OCI-LY7 (cell line): ENCODE measurements at regions not wholly inside any gene's neighbourhood (a gene's known extent, or its start where the extent isn't known, plus 50 kb on each side); places are given as distances from the start of the nearest gene placed in this dataset.

Source experiments
- BruUV-seq: library from RNA; stranded (reverse); fragments of 400-500 nt; replicated peaks from 2 replicates; lab custom pipeline; 2021; lab: Mats Ljungman, UMichigan
- CTCF ChIA-PET: fragments of 300-600 bp; sonication (Branson Sonifier 250); formaldehyde crosslinking; loops from one replicate; lab custom pipeline; 2022; ENCODE audit warnings: antibody characterized with exemption; ENCODE audit not compliant: unreplicated experiment; lab: Charles Lee
- POLR2A ChIA-PET: fragments of 300-600 bp; sonication (Branson Sonifier 250); formaldehyde crosslinking; loops from one replicate; lab custom pipeline; 2022; ENCODE audit warnings: antibody characterized with exemption; lab: Charles Lee
- DNase-seq: peaks from one replicate; pipeline ENCODE4 v3.0.0-alpha.2; 2015; ENCODE audit warnings: low spot score
- H2AFZ ChIP-seq: fragments of 200-600 bp; sonication (generic), shearing (Covaris generic); 2 replicates; pipeline ENCODE4 v1.6.1; 2014; ENCODE audit warnings: mild to moderate bottlenecking, antibody characterized with exemption, low read length, moderate library complexity
- H3K27ac ChIP-seq: fragments of 200-600 bp; sonication (generic); 2 replicates; pipeline ENCODE4 v1.5.1; 2014; ENCODE audit warnings: mixed run types, low read depth, mild to moderate bottlenecking, moderate library complexity, low read length, inconsistent platforms; ENCODE audit not compliant: poor library complexity, severe bottlenecking
- H3K36me3 ChIP-seq: fragments of 200-600 bp; sonication (generic); 2 replicates; pipeline ENCODE4 v1.6.1; 2014; ENCODE audit warnings: mild to moderate bottlenecking, antibody characterized with exemption, low read length, moderate library complexity, mixed read lengths; ENCODE audit not compliant: insufficient read depth
- H3K4me1 ChIP-seq: fragments of 200-600 bp; sonication (generic); 2 replicates; pipeline ENCODE4 v1.5.1; 2014; ENCODE audit warnings: mild to moderate bottlenecking, low read length; ENCODE audit not compliant: insufficient read depth, poor library complexity, severe bottlenecking
- H3K4me2 ChIP-seq: fragments of 200-600 bp; sonication (generic); 2 replicates; pipeline ENCODE4 v1.6.1; 2014; ENCODE audit warnings: mild to moderate bottlenecking, low read length
- H3K4me3 ChIP-seq: fragments of 200-600 bp; sonication (generic); 2 replicates; pipeline ENCODE4 v1.5.1; 2014; ENCODE audit warnings: mild to moderate bottlenecking, low read depth, low read length; ENCODE audit not compliant: poor library complexity, severe bottlenecking
- H3K79me2 ChIP-seq: fragments of 200-600 bp; sonication (generic); 2 replicates; pipeline ENCODE4 v1.6.1; 2016; ENCODE audit warnings: low read depth, mild to moderate bottlenecking, low read length, moderate library complexity, mixed read lengths; ENCODE audit not compliant: insufficient read depth
- H3K9me2 ChIP-seq: fragments of 200-600 bp; sonication (generic); 2 replicates; pipeline ENCODE4 v1.6.1; 2016; ENCODE audit warnings: mild to moderate bottlenecking, low read length, mixed read lengths; ENCODE audit not compliant: insufficient read depth
- H3K9me3 ChIP-seq: fragments of 200-600 bp; sonication (generic); 2 replicates; pipeline ENCODE4 v1.6.1; 2014; ENCODE audit warnings: mild to moderate bottlenecking, mixed run types, low read length, mixed read lengths
- H4K20me1 ChIP-seq: fragments of 200-600 bp; sonication (generic); 2 replicates; pipeline ENCODE4 v1.6.1; 2014; ENCODE audit warnings: mild to moderate bottlenecking, antibody characterized with exemption, low read length, moderate library complexity, mixed read lengths; ENCODE audit not compliant: insufficient read depth
- EZH2phosphoT487 ChIP-seq: fragments of 200-600 bp; sonication (generic); IDR thresholded peaks from 2 replicates; pipeline ENCODE4 v1.6.1; 2018; ENCODE audit warnings: low read depth, borderline replicate concordance, mild to moderate bottlenecking, mixed run types, antibody characterized with exemption, low read length, moderate library complexity, mixed read lengths
- intact Hi-C: fragments of 100-400 bp; cut with micrococcal nuclease; formaldehyde crosslinking; loops from one replicate; pipeline ENCODE4 v1.10.0; 2022; ENCODE audit not compliant: unreplicated experiment
- TF ChIP-seq, protein P1 (sequence below): fragments of 200-600 bp; sonication (generic); conservative IDR thresholded peaks from 2 replicates; pipeline ENCODE4 v1.5.1; 2014; ENCODE audit warnings: mild to moderate bottlenecking, antibody characterized with exemption, low read length, moderate library complexity, mixed read lengths

GRCh38 chr20:12019715-12020114 lies 102.0 kb downstream of the BTBD3 start:
- no peaks in the 10 kb centered on the region for H4K20me1 ChIP-seq
- H3K9me3 ChIP-seq = no peaks in the 10 kb centered on the region
- no peak for DNase-seq
- BruUV-seq = no TSS peak
- H2AFZ ChIP-seq = no peak overlapping the region
- no peak overlapping the region for H3K27ac ChIP-seq
- H3K79me2 ChIP-seq = no peaks in the 10 kb centered on the region
- ChIA-PET POLR2A (interaction anchor here (0.5 kb wide), 1 partner anchor 8 kb away, joined by 3 read pairs; no protein-coding TSS in a partner anchor), CTCF (no interaction called here)
- no peaks in the 10 kb centered on the region for H3K36me3 ChIP-seq
- peaks cover 10% of the 10 kb centered on the region for H3K4me1 ChIP-seq
- H3K4me2 ChIP-seq = no peak overlapping the region
- no peak overlapping the region for H3K4me3 ChIP-seq
- TF ChIP-seq EZH2phosphoT487 = no peak
- TF ChIP-seq, protein P1, sequence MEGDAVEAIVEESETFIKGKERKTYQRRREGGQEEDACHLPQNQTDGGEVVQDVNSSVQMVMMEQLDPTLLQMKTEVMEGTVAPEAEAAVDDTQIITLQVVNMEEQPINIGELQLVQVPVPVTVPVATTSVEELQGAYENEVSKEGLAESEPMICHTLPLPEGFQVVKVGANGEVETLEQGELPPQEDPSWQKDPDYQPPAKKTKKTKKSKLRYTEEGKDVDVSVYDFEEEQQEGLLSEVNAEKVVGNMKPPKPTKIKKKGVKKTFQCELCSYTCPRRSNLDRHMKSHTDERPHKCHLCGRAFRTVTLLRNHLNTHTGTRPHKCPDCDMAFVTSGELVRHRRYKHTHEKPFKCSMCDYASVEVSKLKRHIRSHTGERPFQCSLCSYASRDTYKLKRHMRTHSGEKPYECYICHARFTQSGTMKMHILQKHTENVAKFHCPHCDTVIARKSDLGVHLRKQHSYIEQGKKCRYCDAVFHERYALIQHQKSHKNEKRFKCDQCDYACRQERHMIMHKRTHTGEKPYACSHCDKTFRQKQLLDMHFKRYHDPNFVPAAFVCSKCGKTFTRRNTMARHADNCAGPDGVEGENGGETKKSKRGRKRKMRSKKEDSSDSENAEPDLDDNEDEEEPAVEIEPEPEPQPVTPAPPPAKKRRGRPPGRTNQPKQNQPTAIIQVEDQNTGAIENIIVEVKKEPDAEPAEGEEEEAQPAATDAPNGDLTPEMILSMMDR = no peak
- intact Hi-C loops = no loop called here
- H3K9me2 ChIP-seq = no peaks in the 10 kb centered on the region

GRCh38 chr20:12020846-12021245 lies 103.2 kb downstream of the BTBD3 start:
- no peaks in the 10 kb centered on the region for H3K9me3 ChIP-seq
- no peak overlapping the region for H3K4me3 ChIP-seq
- H3K9me2 ChIP-seq = no peaks in the 10 kb centered on the region
- no peak for TF ChIP-seq EZH2phosphoT487
- TF ChIP-seq, protein P1 = no peak
- BruUV-seq = no TSS peak
- no peaks in the 10 kb centered on the region for H4K20me1 ChIP-seq
- intact Hi-C loops = no loop called here
- no peak overlapping the region for H3K27ac ChIP-seq
- DNase-seq = no peak
- ChIA-PET CTCF (no interaction called here), POLR2A (interaction anchor here (1.2 kb wide), 1 partner anchor 13 kb away, joined by 5 read pairs; no protein-coding TSS in a partner anchor)
- H3K4me1 ChIP-seq = peaks cover 10% of the 10 kb centered on the region
- H3K4me2 ChIP-seq = no peak overlapping the region
- H2AFZ ChIP-seq = no peak overlapping the region
- no peaks in the 10 kb centered on the region for H3K36me3 ChIP-seq
- H3K79me2 ChIP-seq = no peaks in the 10 kb centered on the region

DNA sequence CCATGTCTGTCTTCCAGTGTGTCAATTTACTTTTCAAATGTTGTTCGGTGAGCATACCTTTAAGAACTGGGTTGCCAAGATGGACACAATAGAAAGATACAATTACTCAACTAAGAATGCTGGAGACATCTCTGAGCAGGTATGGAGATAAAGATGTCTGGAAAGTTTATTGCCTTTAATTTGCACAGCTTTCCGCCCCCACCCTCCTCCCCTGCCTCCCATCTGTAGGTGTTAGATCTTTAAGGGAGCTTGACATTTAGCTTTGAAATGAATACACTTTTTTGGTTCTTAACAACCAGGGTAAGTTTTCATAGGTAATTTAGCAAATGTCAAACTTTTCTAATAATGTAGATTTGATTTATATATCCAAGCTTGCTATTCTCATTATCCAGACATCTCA lies 104.4 kb downstream of the BTBD3 start:
- BruUV-seq = no TSS peak
- no peak overlapping the region for H3K4me3 ChIP-seq
- POLR2A ChIA-PET = interaction anchor here (0.7 to 1.2 kb wide), 4 partner anchors 15 to 1642 kb away, joined by 3 to 5 read pairs (median 4); no protein-coding TSS in a partner anchor
- no peaks in the 10 kb centered on the region for H3K79me2 ChIP-seq
- peaks cover 10% of the 10 kb centered on the region for H3K4me1 ChIP-seq
- CTCF ChIA-PET = no interaction called here
- intact Hi-C loops = no loop called here
- no peak overlapping the region for H3K27ac ChIP-seq
- no peak overlapping the region for H2AFZ ChIP-seq
- no peaks in the 10 kb centered on the region for H3K9me3 ChIP-seq
- no peaks in the 10 kb centered on the region for H3K9me2 ChIP-seq
- no peak for TF ChIP-seq EZH2phosphoT487
- TF ChIP-seq, protein P1 = no peak
- H3K4me2 ChIP-seq = no peak overlapping the region
- H3K36me3 ChIP-seq = no peaks in the 10 kb centered on the region
- no peak for DNase-seq
- H4K20me1 ChIP-seq = no peaks in the 10 kb centered on the region
